HT1080 (cell line): ENCODE measurements at regions not wholly inside any gene's neighbourhood (a gene's known extent, or its start where the extent isn't known, plus 50 kb on each side); places are given as distances from the start of the nearest gene placed in this dataset.
A peak's percentile ranks its signal among the peaks of the same experiment; 100 is the strongest.

Experiments used
- DNase-seq: peaks from one replicate; pipeline ENCODE4 v3.0.0-alpha.2; 2015; ENCODE audit warnings: low read depth

- no peak for DNase-seq
Measured at GRCh38 chr5:118778941-118779340, 209.4 kb downstream of the DTWD2 start.

- no peak for DNase-seq
Measured at GRCh38 chr5:118777189-118777736, 211.1 kb downstream of the DTWD2 start.

GRCh38 chr5:118776755-118777154 lies 211.6 kb downstream of the DTWD2 start:
- no peak for DNase-seq

GRCh38 chr5:118775790-118776499 lies 212.4 kb downstream of the DTWD2 start:
- peak; percentile 30 for DNase-seq

GRCh38 chr5:118768607-118769175 lies 219.7 kb downstream of the DTWD2 start:
- no peak for DNase-seq

GRCh38 chr5:118762291-118762690 lies 226.1 kb downstream of the DTWD2 start:
- no peak for DNase-seq

- DNase-seq = no peak
Measured at GRCh38 chr5:118761814-118762213, 226.5 kb downstream of the DTWD2 start.

GRCh38 chr5:118752969-118753368 lies 235.4 kb downstream of the DTWD2 start:
- DNase-seq = no peak

- DNase-seq = no peak
Measured at GRCh38 chr5:118736396-118736795, 252.0 kb downstream of the DTWD2 start.

- DNase-seq = no peak
Measured at GRCh38 chr5:118733394-118733793, 255.0 kb downstream of the DTWD2 start.

GRCh38 chr5:118728191-118728590 lies 260.2 kb downstream of the DTWD2 start:
- DNase-seq = no peak

GRCh38 chr5:118726891-118727290 lies 261.5 kb downstream of the DTWD2 start:
- no peak for DNase-seq

- DNase-seq = no peak
Measured at GRCh38 chr5:118723021-118723338, 265.4 kb downstream of the DTWD2 start.

- no peak for DNase-seq
Measured at GRCh38 chr5:118722122-118723020, 266.0 kb downstream of the DTWD2 start.

- DNase-seq = no peak
Measured at GRCh38 chr5:118711727-118712126, 276.6 kb downstream of the DTWD2 start.

- no peak for DNase-seq
Measured at GRCh38 chr5:118705959-118706667, 282.2 kb downstream of the DTWD2 start.

GRCh38 chr5:118703241-118703640 lies 285.1 kb downstream of the DTWD2 start:
- no peak for DNase-seq

GRCh38 chr5:118701791-118702190 lies 286.6 kb downstream of the DTWD2 start:
- DNase-seq = no peak

GRCh38 chr5:118700510-118700909 lies 287.8 kb downstream of the DTWD2 start:
- DNase-seq = no peak

GRCh38 chr5:118698774-118699173 lies 289.6 kb downstream of the DTWD2 start:
- peak; percentile 2 for DNase-seq

- no peak for DNase-seq
Measured at GRCh38 chr5:118696076-118696475, 292.3 kb downstream of the DTWD2 start.
